T-helper 2 cell treated with Interferon-gamma antibody and Interleukin-4, amounts not matched to agents 5 μg/mL and 100 μg/mL, for 36 hours (primary cell): ENCODE measurements at regions not wholly inside any gene's neighbourhood (a gene's known extent, or its start where the extent isn't known, plus 50 kb on each side); places are given as distances from the start of the nearest gene placed in this dataset.

ENCODE experiments used
- DNase-seq: peaks from one replicate; pipeline ENCODE4 v3.0.0; 2021; ENCODE audit warnings: low spot score
- H3K27ac Mint-ChIP-seq: one replicate; pipeline ENCODE4 v1.8.0; 2021; ENCODE audit warnings: mild to moderate bottlenecking, mixed read lengths
- H3K27me3 Mint-ChIP-seq: one replicate; pipeline ENCODE4 v1.8.0; 2021; ENCODE audit warnings: low read depth, mixed read lengths
- H3K36me3 Mint-ChIP-seq: one replicate; pipeline ENCODE4 v1.8.0; 2021; ENCODE audit warnings: low read depth, mixed read lengths
- H3K4me1 Mint-ChIP-seq: one replicate; pipeline ENCODE4 v1.8.0; 2021; ENCODE audit warnings: low read depth, mixed read lengths
- H3K4me3 Mint-ChIP-seq: one replicate; pipeline ENCODE4 v1.8.0; 2022; ENCODE audit warnings: mild to moderate bottlenecking, moderate library complexity, mixed read lengths
- H3K9me3 Mint-ChIP-seq: one replicate; pipeline ENCODE4 v1.8.0; 2021; ENCODE audit warnings: mixed read lengths

GRCh38 chr7:16001477-16001876 lies 315.0 kb upstream of the MEOX2 start:
- H3K4me3 Mint-ChIP-seq, result no peak overlapping the region
- H3K4me1 Mint-ChIP-seq, result no peaks in the 10 kb centered on the region
- H3K27me3 Mint-ChIP-seq, result no peaks in the 10 kb centered on the region
- DNase-seq, result no peak
- no peak overlapping the region for H3K27ac Mint-ChIP-seq
- no peaks in the 10 kb centered on the region for H3K9me3 Mint-ChIP-seq
- no peaks in the 10 kb centered on the region for H3K36me3 Mint-ChIP-seq

- Mint-ChIP-seq H3K4me3 (no peak overlapping the region), H3K4me1 (no peaks in the 10 kb centered on the region), H3K36me3 (no peaks in the 10 kb centered on the region), H3K27me3 (no peaks in the 10 kb centered on the region), H3K27ac (no peak overlapping the region), H3K9me3 (peaks cover 4% of the 10 kb centered on the region)
- no peak for DNase-seq
These were observed 312.1 kb upstream of the MEOX2 start for GRCh38 chr7:15998617-15999016.

DNA sequence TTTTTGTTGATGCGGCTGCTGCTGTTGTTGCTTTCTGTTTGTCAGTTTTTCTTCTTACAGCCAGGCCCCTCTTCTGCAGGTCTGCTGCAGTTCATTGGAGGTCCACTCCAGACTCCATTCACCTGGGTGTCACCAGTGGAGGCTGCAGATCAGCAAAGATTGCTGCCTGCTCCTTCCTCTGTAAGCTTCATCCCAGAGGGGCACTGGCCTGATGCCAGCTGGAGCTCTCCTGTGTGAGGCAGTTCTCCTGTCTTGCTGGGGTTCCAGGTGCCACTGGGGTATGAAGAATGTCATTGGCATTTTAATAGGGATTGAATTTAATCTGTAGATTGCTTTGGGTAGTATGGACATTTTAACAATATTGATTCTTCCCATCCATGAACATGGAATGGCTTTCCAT lies 308.5 kb upstream of the MEOX2 start:
- Mint-ChIP-seq H3K27ac (no peak overlapping the region), H3K36me3 (no peaks in the 10 kb centered on the region), H3K4me3 (no peak overlapping the region), H3K27me3 (no peaks in the 10 kb centered on the region), H3K4me1 (no peaks in the 10 kb centered on the region), H3K9me3 (peaks cover 4% of the 10 kb centered on the region)
- DNase-seq, result no peak

DNA sequence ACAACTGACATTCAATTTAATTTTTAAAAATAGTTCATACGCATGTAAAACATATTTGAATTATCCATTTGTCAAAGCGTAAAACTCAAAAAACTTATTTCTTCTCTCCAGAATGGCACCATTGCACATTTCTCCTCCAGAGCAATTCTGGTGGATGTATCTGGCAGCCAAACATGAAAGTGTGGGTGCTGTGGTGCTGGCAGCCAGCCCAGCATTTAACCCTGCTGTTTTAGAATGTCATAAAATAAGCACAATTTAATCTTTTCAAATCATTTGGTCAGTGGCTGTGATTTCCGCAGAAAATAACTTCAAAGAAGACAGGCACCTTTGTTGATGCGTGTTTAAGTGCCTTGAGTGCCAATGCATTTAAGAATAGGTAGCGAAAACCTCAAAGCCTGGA lies 302.7 kb upstream of the MEOX2 start:
- Mint-ChIP-seq H3K27ac (no peak overlapping the region), H3K4me1 (no peaks in the 10 kb centered on the region), H3K4me3 (no peak overlapping the region), H3K36me3 (no peaks in the 10 kb centered on the region), H3K27me3 (no peaks in the 10 kb centered on the region), H3K9me3 (no peaks in the 10 kb centered on the region)
- no peak for DNase-seq

- Mint-ChIP-seq H3K27me3 (no peaks in the 10 kb centered on the region), H3K9me3 (no peaks in the 10 kb centered on the region), H3K27ac (no peak overlapping the region), H3K4me1 (no peaks in the 10 kb centered on the region), H3K4me3 (no peak overlapping the region), H3K36me3 (no peaks in the 10 kb centered on the region)
- DNase-seq, result no peak
These were observed 299.3 kb upstream of the MEOX2 start for GRCh38 chr7:15985587-15986384.

DNA sequence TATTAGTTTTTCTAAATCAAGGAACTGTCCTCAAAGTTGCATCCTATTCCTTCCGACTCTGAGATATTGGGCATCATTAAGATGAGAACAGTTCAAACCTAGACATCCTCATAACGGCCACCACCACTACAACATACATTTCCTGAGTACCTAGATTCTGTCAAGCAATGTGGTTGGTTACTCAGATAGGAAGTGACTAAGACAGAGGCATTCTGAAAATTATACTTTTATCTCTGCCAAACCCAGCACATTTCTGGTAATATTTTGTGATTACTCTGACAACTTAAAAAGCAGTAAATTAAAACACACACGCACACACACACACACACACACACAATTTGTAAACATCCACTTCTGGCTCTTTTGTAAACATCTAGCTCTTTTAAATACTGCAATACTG lies 291.2 kb upstream of the MEOX2 start:
- Mint-ChIP-seq H3K4me1 (no peaks in the 10 kb centered on the region), H3K9me3 (peaks cover 3% of the 10 kb centered on the region), H3K27me3 (no peaks in the 10 kb centered on the region), H3K27ac (no peak overlapping the region), H3K4me3 (no peak overlapping the region), H3K36me3 (no peaks in the 10 kb centered on the region)
- DNase-seq, result no peak

DNA sequence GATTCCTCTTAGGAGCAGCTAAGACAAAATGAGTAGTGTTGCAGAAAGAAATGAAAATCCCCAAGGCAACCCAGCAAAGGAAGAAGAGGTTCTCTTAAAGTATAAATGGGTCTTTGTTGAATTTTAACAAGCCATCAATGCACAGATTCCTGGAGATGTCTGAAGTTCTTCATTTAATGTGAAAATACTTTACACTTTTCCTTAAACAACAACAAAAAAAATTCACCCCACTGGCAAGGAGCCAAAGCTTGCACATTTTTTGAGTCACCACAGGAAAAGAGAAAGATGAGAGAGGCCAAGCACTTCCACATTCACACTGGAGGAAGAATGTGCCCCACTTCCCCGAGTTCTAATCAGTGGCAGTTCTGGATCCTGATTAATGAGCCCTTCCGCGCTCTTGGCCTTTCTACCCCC lies 286.4 kb upstream of the MEOX2 start:
- Mint-ChIP-seq H3K4me3 (no peak overlapping the region), H3K9me3 (no peaks in the 10 kb centered on the region), H3K27ac (no peak overlapping the region), H3K4me1 (no peaks in the 10 kb centered on the region), H3K36me3 (no peaks in the 10 kb centered on the region), H3K27me3 (no peaks in the 10 kb centered on the region)
- no peak for DNase-seq

DNA sequence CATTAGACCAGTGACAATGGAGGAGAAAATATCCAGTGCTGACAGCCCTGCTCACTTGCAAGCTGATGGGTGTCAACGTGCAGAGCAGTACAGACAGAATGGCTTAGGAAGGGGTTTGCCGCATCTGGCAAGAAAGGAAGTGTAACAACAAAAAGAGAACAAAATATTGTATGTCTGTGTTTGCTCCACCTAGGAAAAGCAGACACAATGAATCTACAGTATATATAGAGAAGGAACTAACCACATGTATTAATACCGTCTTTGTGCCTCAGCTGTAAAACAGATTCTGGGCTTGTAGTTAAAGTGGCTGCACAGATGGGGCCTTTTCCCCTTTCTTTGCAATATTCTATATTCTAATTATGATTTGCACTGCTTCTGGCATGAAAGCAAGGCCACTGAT lies 281.1 kb upstream of the MEOX2 start:
- Mint-ChIP-seq H3K27me3 (no peaks in the 10 kb centered on the region), H3K4me3 (no peak overlapping the region), H3K4me1 (no peaks in the 10 kb centered on the region), H3K36me3 (no peaks in the 10 kb centered on the region), H3K27ac (no peak overlapping the region), H3K9me3 (no peaks in the 10 kb centered on the region)
- DNase-seq, result no peak

DNA sequence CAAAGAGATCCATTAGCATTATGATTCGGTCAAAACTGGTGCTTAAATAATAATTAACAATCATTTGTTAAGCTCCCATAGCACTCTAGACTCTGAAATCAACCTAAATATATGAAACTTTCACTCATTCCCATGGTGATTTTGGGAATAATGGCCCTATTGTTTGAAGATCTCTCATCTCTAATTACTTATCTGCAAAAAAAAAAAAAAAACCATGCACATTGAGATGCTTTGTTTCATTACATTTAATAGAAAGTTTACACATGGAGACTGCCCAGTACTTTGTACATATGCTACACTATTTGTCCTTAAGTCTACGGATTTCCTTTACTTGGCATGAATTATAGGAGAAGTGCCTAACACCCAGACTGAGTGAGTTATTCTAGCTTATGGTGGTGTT lies 280.6 kb upstream of the MEOX2 start:
- H3K27ac Mint-ChIP-seq, result no peak overlapping the region
- no peaks in the 10 kb centered on the region for H3K27me3 Mint-ChIP-seq
- no peaks in the 10 kb centered on the region for H3K36me3 Mint-ChIP-seq
- H3K9me3 Mint-ChIP-seq, result no peaks in the 10 kb centered on the region
- H3K4me3 Mint-ChIP-seq, result no peak overlapping the region
- no peak for DNase-seq
- H3K4me1 Mint-ChIP-seq, result no peaks in the 10 kb centered on the region

DNA sequence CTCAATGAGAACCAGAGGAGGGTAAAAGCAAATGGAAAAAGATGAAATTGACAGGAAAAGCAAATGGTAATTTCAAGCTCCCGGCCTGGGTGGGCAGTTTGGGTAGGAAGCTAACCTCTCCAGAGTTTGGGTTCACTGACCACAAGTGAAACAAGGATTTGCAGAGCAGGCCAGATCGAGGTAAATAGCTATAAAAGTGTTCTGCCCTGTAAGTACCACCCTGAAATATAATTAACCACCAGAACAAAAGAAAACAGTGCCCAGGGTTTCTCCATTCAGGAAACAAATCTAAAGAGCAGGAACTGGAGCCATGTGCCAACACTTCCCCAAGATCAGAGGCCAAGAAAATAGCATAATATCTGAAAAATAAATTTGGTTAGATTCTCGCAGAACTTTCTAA lies 276.7 kb upstream of the MEOX2 start:
- DNase-seq, result no peak
- H3K27ac Mint-ChIP-seq, result no peak overlapping the region
- no peaks in the 10 kb centered on the region for H3K27me3 Mint-ChIP-seq
- no peak overlapping the region for H3K4me3 Mint-ChIP-seq
- H3K36me3 Mint-ChIP-seq, result no peaks in the 10 kb centered on the region
- H3K4me1 Mint-ChIP-seq, result no peaks in the 10 kb centered on the region
- peaks cover 7% of the 10 kb centered on the region for H3K9me3 Mint-ChIP-seq

- Mint-ChIP-seq H3K27me3 (no peaks in the 10 kb centered on the region), H3K9me3 (peaks cover 13% of the 10 kb centered on the region), H3K36me3 (no peaks in the 10 kb centered on the region), H3K4me3 (no peak overlapping the region), H3K4me1 (no peaks in the 10 kb centered on the region), H3K27ac (no peak overlapping the region)
- DNase-seq, result no peak
These were observed 268.3 kb upstream of the MEOX2 start for GRCh38 chr7:15954671-15955354.

- DNase-seq, result no peak
- Mint-ChIP-seq H3K36me3 (no peaks in the 10 kb centered on the region), H3K27ac (no peak overlapping the region), H3K4me3 (no peak overlapping the region), H3K9me3 (peaks cover 6% of the 10 kb centered on the region), H3K27me3 (no peaks in the 10 kb centered on the region), H3K4me1 (no peaks in the 10 kb centered on the region)
These were observed 263.8 kb upstream of the MEOX2 start for GRCh38 chr7:15950299-15950698.

GRCh38 chr7:15947754-15948153 lies 261.3 kb upstream of the MEOX2 start:
- Mint-ChIP-seq H3K36me3 (no peaks in the 10 kb centered on the region), H3K27me3 (no peaks in the 10 kb centered on the region), H3K4me3 (no peak overlapping the region), H3K27ac (no peak overlapping the region), H3K9me3 (peaks cover 3% of the 10 kb centered on the region), H3K4me1 (no peaks in the 10 kb centered on the region)
- DNase-seq, result no peak

GRCh38 chr7:15938115-15938514 lies 251.6 kb upstream of the MEOX2 start:
- H3K9me3 Mint-ChIP-seq, result peaks cover 4% of the 10 kb centered on the region
- H3K4me3 Mint-ChIP-seq, result no peak overlapping the region
- no peak for DNase-seq
- no peaks in the 10 kb centered on the region for H3K36me3 Mint-ChIP-seq
- H3K27ac Mint-ChIP-seq, result no peak overlapping the region
- H3K27me3 Mint-ChIP-seq, result no peaks in the 10 kb centered on the region
- no peaks in the 10 kb centered on the region for H3K4me1 Mint-ChIP-seq

DNA sequence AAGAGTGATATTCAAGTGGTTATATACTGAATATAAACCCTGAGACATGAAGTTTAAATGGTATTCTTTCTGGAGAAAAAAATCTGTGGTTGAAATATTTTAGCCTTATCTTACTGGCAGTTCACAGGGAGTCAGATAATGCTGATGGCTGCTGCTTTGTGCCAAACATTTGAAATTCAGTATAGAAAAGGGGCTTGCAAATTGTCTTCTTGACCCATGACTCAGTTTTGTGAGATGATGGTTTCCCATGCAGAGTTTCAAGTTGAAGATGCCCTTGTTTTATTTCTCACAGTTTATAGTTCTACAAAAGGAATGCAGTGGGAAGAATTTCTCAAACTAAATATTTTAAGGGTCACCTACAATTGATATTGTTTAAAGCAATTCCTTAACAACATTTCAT lies 251.1 kb upstream of the MEOX2 start:
- no peak overlapping the region for H3K4me3 Mint-ChIP-seq

More for the DNA sequence above, 251.1 kb upstream of the MEOX2 start:
- Mint-ChIP-seq H3K4me1 (no peaks in the 10 kb centered on the region), H3K36me3 (no peaks in the 10 kb centered on the region), H3K27ac (no peak overlapping the region), H3K9me3 (peaks cover 4% of the 10 kb centered on the region), H3K27me3 (no peaks in the 10 kb centered on the region)
- no peak for DNase-seq
